ENCODE measurements at regions not wholly inside any gene's neighbourhood (a gene's known extent, or its start where the extent isn't known, plus 50 kb on each side); places are given as distances from the start of the nearest gene placed in this dataset.

DNA sequence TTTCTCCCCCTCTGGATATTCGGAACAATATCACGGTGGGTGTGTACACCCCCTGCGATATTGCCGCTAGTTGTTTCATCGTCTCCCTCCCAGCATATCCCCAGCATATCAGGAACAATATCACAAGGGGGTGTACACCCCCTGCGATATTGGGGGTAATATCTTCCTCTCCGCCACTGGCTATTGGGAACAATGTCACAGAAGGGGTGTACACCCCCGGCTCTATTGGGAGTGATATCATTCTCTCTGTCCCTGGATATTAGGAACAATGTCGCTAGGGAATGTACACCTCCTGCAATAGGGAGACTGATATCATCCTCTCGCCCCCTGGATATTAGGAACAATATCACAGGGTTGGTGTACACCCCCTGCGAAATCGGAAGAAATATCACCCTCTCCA is 1932.0 kb downstream of the SUCLG1 start:
- TF ChIP-seq EGR1 (IDR thresholded peaks at IDR 0.05) (no peak), NFIC (IDR thresholded peaks at IDR 0.05) (no peak), TEAD4 (IDR thresholded peaks at IDR 0.05) (no peak), CEBPB (IDR thresholded peaks at IDR 0.05) (no peak)
